GM12891 (cell line): ENCODE measurements at regions not wholly inside any gene's neighbourhood (a gene's known extent, or its start where the extent isn't known, plus 50 kb on each side); places are given as distances from the start of the nearest gene placed in this dataset.

Experiments used
- POLR2A ChIP-seq: IDR thresholded peaks from 2 replicates; pipeline ENCODE4 v1.6.1; 2011; ENCODE audit warnings: low read depth, low read length, control low read depth
- POLR2AphosphoS5 ChIP-seq: IDR thresholded peaks from 2 replicates; pipeline ENCODE4 v1.6.1; 2011; ENCODE audit warnings: low read depth, low read length, control low read depth
- POU2F2 ChIP-seq: IDR thresholded peaks from 2 replicates; pipeline ENCODE4 v1.6.1; 2011; ENCODE audit warnings: low read depth, mild to moderate bottlenecking, control low read depth, low read length, moderate library complexity
- SPI1 ChIP-seq: IDR thresholded peaks from 2 replicates; pipeline ENCODE4 v1.6.1; 2011; ENCODE audit warnings: low read depth, low read length, control low read depth
- TAF1 ChIP-seq: IDR thresholded peaks from 2 replicates; pipeline ENCODE4 v1.6.1; 2011; ENCODE audit warnings: low read depth, low read length, control low read depth

- TF ChIP-seq POU2F2 (no peak), POLR2AphosphoS5 (no peak), SPI1 (no peak), POLR2A (no peak), TAF1 (no peak)
Observed at GRCh38 chr6:6707143-6707542, 118.6 kb downstream of the LY86 start.
